GM18505 (cell line): ENCODE measurements at regions not wholly inside any gene's neighbourhood (a gene's known extent, or its start where the extent isn't known, plus 50 kb on each side); places are given as distances from the start of the nearest gene placed in this dataset.

ENCODE experiments used
- ATAC-seq: cut with Tn5 transposase; IDR thresholded peaks from one replicate; pipeline ENCODE4 v1.9.1; 2021; ENCODE audit not compliant: unreplicated experiment
- POLR2A ChIP-seq: IDR thresholded peaks from 4 replicates; pipeline ENCODE4 v1.6.1; 2011; ENCODE audit warnings: borderline replicate concordance; ENCODE audit not compliant: insufficient read depth, insufficient read length; ENCODE audit errors: extremely low read depth

DNA sequence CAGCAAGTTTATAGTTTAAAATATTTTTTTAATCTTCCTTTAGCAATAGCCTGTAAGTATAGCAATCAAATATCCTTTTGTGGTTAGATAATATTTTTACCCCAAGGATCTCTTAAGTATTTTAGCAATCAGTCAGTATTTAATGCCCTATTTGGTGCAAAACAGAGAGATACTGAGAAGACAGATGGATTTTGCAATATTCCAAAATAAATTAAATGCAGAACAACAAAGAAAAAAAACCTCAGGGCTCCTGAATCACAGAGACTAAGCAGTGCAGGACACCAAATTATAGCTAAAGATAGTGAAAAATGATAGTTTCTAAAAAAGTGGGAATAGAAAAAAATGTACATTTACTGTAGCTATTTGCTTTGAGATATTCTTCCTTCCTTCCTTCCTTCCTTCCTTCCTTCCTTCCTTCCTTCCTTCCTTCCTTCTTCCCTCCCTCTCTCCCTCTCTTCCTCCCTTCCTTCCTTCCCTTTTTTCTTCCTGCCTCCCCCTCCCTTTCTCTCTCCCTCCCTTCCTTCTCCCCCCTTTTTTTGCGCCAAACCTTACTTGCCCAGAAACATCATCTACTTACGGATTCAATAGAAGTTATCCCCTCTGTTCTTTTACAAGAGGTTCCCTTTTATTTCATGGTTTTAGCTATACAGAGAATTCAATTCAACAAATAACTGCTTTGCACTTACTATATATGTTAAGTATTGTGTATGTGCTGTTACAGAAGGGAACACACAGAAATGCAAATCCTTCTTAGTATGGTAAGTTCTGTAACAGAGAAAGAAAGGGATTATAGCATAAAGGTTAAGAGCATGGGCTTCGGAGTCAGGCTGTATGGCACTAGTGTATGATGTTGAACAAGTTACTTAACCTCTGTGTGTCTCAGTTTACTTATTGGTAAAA is 219.0 kb downstream of the CPE start:
- ATAC-seq, result no peak

DNA sequence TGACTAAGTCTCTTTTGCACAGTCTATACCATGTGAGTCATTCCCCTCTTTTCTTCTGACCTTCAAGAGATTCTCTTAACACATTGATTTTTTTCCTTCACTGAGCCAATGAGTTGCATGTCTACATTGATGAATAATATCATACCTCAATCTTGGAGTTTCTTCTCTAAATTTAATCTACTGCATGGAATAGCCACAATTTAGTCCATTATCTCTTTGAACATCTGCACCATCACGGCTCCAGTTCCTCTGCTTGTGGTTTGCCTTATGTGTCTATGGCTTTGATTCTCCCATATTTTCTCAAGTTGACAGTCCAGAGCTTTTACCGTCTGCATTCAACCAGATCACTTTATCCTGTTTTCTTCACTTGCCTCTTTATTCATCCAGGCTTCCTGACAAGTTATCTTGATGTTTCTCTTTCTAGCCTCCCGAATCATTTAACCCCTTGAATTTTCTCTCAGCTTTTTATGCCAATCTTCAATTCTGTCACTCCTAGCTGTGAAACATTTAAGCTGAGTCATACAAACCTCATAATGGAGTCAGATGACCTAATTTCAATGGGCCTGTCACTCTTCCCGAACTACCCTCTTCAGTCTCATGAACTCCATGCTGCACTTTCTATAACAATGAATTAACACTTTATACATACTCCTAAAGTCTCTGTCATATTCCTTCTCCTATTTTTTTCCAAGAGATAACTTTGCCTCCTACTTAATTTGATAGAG is 222.3 kb downstream of the CPE start:
- ATAC-seq, result no peak
- no peak for TF ChIP-seq POLR2A

More for the DNA sequence above, 219.0 kb downstream of the CPE start:
- TF ChIP-seq POLR2A, result no peak

DNA sequence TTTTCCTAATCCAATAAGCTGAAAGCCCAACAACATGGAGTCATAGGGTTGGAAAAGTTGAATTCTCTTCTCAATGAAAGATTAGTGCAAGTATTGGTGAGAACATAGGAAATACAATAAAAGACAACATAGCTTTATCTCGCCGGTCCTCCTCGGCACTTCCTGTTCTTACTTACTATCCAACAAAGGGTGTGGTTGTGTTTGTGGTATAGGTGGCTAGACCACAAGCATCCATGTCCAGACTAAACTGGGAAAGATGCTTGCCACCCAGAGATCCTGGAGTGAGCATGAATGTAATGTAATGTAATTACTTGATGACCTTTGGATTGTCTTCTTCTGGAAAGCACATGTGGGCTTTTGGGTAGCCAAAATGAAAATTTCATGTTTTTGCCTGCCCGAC is 223.8 kb downstream of the CPE start:
- no peak for TF ChIP-seq POLR2A
- ATAC-seq, result no peak

DNA sequence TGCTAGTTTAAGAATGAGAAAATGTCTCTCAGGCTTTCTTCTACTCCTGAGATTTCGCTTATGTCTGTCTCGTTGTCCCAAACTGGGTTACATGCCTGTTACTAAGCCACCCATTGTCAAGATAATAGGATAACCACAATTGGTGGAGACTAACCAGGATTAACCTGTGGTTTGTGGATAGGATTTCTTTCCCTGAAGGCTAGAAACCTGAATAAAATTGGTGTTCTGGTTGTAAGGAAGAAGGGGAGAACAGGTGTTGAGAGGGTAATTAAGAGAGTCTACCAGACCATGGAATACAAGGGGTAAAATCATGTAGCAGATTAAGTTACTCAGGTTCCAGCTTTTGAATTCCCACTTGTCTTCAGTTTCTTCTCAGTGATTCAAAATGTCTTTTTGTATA is 225.4 kb downstream of the CPE start:
- no peak for TF ChIP-seq POLR2A
- no peak for ATAC-seq

DNA sequence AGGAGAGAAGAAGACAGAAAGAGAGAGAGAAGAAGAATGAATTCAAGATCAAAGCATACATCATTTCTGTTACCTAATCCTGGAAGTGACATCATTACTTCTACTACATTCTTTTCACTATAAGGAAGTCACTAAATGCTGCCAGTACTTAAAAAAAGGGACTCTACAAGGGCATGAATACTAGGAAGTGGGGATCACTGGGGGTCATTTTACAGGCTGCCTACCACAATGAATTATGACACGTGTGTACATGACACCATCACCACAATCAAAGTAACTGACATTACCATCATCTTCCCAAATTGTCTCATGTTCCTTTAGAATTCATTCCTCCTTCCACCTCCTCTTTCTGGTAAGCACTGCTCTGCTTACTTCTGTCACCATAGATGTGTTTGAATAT is 227.0 kb downstream of the CPE start:
- no peak for TF ChIP-seq POLR2A
- ATAC-seq, result no peak

DNA sequence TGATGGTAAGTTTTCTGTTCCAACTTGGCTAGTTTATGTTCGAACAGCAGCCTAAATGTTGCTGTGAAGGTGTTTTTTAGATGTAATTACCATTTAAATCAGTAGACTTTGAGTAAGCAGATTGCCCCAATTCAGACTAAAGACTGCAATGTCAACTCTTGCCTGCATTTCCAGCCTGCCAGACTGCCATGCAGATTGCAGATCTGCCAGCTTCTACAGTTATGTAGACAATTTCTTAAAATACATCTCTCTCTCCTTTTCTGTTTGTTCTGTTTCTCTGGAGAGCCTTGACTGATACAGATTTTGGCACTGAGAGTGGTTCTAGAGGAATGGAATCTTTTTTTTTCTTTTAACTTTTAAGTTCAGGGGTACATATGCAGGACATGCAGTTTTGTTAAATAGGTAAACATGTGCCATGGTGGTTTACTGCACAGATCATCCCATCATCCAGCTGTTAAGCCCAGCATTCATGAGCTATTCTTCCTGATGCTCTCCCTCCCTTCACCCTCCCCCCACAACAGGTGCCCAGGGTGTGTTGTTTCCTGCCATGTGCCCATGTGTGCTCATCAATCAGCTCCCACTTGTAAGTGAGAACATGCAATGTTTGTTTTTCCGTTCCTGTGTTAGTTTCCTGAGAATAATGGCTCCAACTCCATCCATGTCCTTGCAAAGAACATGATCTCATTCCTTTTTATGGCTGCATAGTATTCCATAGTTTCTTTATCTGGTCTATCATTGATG is 227.8 kb downstream of the CPE start:
- no peak for TF ChIP-seq POLR2A
- no peak for ATAC-seq

DNA sequence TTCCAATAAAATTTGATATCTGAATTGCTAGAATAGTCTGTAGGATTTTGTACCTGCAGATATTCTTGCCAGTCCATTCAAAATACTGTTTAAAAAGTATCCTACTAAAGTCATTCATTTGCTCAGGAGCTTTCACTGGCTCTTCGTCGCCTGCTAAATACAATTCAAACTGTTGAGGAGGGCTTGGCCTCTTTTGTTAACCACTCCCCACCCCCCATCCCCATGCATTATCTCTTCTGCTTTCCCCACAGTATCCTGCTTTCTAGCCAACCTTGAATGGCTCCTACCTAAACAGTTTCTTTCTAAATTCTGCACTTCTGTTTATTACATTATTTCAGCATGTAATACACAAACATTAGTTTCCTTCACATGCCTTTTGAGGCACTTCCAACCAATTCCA is 230.8 kb downstream of the CPE start:
- no peak for ATAC-seq
- TF ChIP-seq POLR2A, result no peak

DNA sequence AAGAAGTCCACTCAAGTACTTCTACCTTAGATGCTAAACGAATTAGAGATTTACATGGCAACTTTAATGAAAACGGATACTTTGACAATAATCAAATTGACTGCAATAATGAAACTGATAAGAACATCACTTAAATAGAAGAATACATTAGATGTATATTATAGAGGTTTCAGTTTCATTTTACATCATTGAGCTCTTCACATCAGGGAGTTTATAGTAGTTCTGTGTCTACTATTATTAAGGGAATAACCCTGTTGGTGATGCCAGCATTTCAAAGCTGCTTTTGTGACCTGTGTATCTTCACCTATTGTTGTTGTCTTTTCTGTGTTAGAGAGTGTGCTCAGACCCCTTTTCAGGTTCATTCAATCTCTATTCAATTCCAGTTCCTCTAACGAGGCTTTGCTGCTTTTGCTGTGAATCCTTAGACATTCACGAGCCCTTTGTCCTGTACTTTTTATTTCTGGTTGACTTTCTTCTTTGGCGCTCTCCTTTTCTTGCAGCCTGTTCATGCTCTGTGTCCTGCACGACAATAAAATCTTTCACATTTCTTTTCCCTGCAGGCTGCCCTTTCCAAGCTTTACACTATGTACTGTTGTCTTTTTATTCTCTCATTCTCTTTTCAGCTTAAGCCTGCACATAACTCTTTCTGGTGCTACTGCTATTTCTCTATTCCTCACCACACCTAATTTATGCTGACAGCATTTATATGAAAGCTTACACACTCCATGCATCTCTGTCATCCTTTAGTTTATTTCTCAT is 232.1 kb downstream of the CPE start:
- TF ChIP-seq POLR2A, result no peak
- ATAC-seq, result peak; percentile 48

DNA sequence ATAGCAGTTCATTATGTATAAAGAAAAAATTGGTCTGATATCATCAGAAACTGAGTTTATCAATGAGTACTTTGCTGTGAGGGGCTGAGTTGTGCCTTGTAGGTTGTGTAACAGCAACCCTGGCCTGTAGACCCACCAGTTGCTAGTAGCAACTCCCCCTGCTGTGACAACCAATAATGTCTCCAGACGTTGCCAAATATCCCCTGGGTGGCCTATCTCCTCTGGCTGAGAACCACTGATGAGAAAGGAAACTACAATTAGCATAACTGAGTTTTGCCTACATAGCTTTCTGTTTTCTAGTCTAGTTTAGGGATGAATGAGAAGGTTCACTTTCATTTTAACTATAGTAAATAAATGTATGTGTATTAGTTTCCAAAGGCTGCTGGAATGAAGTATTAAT is 234.1 kb downstream of the CPE start:
- TF ChIP-seq POLR2A, result no peak
- ATAC-seq, result peak; percentile 93

DNA sequence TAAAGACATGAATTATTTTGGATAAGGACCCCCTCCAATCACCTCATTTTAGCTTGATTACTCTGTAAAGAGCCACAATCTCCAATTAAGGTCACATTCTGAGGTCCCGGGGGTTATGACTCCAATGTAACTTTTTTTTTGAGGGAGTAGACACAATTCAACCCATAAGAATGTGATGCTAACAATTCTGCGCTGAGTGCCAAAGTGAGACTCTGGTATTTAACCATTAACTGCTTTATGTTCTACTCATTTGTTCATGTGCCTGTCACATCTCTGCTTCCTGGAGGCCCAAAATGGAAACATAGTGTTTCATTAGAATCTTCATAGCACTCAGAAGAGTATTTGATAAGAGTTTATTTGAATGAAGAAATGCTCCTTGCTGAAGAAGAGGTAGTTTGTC is 234.8 kb downstream of the CPE start:
- ATAC-seq, result no peak
- TF ChIP-seq POLR2A, result no peak

DNA sequence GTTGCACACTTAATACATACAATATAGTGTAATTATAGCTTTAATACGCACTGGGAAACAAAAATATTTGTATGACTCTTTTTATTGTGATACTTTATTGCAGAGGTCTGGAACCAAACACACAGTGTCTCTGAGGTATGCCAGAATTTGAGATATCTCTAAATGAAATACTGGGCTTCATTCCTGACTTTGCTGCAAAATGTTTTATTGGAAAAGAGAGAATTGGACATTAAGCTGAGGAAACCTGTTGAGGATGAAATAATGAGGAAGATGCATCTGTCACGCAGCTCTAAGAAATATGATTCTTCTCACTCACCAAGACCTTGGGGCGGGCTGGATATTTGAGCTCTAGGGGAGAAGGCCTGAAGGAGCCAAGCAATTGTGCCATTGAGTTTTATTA is 242.1 kb downstream of the CPE start:
- no peak for TF ChIP-seq POLR2A
- no peak for ATAC-seq

DNA sequence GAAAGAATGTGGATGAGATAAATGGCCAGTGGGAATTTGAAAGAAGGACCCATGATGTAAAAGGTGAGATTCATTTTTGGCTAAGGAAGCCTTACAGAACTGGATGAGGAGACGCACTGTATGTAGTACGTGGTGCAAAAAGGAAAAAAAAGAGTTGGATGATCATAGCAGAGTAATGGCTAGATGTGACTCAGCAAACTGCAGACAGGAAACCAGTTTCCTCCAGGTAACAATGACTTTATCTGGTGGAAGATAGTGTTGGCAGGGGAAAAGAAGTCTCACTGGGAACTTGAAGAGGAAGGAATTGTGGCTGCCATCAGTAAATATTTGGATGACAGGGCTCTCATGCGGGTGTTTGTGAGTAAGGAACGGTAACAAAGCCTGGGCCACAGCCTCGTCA is 243.2 kb downstream of the CPE start:
- no peak for TF ChIP-seq POLR2A
- ATAC-seq, result no peak

DNA sequence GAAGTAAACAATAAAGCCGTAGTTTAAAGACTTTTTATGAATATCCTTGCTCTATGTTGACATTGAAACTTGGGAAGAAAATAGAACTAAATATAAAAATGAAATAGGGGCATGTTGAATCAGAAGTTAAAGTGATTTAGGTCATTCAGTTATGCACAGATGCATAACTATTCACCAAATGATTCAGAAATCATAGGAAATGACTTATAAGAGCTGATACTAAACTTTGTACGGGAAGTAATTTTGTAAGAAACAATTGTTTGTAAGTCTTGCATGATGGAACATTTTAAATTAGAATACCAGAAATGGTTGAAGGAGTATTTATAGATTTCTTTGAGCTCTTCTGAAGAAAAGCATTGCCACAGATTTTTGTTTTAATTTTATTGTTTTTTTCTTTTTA is 246.5 kb downstream of the CPE start:
- no peak for TF ChIP-seq POLR2A
- ATAC-seq, result no peak

DNA sequence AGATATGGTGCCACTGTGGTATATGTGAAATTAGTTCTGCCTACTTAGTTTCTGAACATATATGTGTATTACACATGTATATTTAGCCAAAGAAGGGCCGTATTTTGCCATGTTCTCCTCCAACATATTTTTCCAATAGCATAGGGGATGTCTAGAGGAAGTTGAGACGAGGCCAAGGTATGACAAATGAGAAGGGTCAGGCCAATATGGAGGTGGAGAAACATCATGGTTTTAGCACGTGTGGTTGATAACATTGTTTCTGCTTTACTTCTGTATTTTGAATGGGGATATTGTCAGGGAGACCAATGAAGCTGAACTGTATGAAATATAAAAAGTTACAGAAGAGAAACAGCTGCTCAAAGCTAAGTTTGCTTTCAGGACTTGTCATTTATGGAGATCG is 246.7 kb upstream of the TLL1 start:
- no peak for TF ChIP-seq POLR2A
- no peak for ATAC-seq

DNA sequence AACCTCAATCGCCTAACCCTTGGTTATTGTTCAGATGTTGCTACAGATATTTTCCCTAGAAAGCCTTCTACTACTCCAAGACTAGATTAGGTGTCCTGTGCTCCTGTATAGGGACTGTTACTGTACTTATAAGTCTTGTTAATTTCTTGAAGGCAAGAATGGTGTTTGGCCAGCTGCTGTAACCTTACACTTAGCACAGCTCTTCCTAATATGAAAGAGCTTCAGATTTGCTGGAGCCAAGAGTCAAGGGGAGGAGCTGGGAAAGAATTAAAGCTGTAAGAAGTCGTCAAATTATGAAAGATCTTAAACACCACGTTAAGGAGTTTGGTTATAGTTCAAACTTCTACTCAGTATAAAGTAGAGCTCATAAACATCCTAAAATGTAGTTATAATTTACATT is 245.9 kb upstream of the TLL1 start:
- no peak for TF ChIP-seq POLR2A
- ATAC-seq, result no peak
